Ishikawa (cell line): ENCODE measurements at regions not wholly inside any gene's neighbourhood (a gene's known extent, or its start where the extent isn't known, plus 50 kb on each side); places are given as distances from the start of the nearest gene placed in this dataset.

ENCODE experiments used
- CEBPB ChIP-seq: IDR thresholded peaks from 2 replicates; pipeline ENCODE4 v1.6.1; 2012
- CREB1 ChIP-seq: IDR thresholded peaks from 2 replicates; pipeline ENCODE4 v1.6.1; 2012; ENCODE audit warnings: low read depth
- EGR1 ChIP-seq: IDR thresholded peaks from 2 replicates; pipeline ENCODE4 v1.6.1; 2012
- EP300 ChIP-seq: IDR thresholded peaks from 2 replicates; pipeline ENCODE4 v1.6.1; 2012; ENCODE audit warnings: borderline replicate concordance
- FOXM1 ChIP-seq: IDR thresholded peaks from 2 replicates; pipeline ENCODE4 v1.6.1; 2012; ENCODE audit warnings: low read depth, borderline replicate concordance
- NFIC ChIP-seq: IDR thresholded peaks from 2 replicates; pipeline ENCODE4 v1.6.1; 2012
- RAD21 ChIP-seq: IDR thresholded peaks from 2 replicates; pipeline ENCODE4 v1.6.1; 2012; ENCODE audit warnings: low read depth
- TAF1 ChIP-seq: IDR thresholded peaks from 2 replicates; pipeline ENCODE4 v1.6.1; 2012; ENCODE audit warnings: low read depth, mild to moderate bottlenecking
- TCF12 ChIP-seq: IDR thresholded peaks from 2 replicates; pipeline ENCODE4 v1.6.1; 2012; ENCODE audit warnings: low read depth
- TEAD4 ChIP-seq: IDR thresholded peaks from 2 replicates; pipeline ENCODE4 v1.6.1; 2012
- YY1 ChIP-seq: IDR thresholded peaks from 2 replicates; pipeline ENCODE4 v1.6.1; 2012; ENCODE audit warnings: low read depth
- ZBTB7A ChIP-seq: IDR thresholded peaks from 2 replicates; pipeline ENCODE4 v1.6.1; 2012; ENCODE audit warnings: low read depth
- TF ChIP-seq, protein P1 (sequence below): IDR thresholded peaks from 2 replicates; pipeline ENCODE4 v1.6.1; 2012; ENCODE audit warnings: low read depth, mild to moderate bottlenecking
- TF ChIP-seq, protein P2 (sequence below): IDR thresholded peaks from 2 replicates; pipeline ENCODE4 v1.6.1; 2012
- TF ChIP-seq, protein P3 (sequence below): IDR thresholded peaks from 2 replicates; pipeline ENCODE4 v1.6.1; 2012

DNA sequence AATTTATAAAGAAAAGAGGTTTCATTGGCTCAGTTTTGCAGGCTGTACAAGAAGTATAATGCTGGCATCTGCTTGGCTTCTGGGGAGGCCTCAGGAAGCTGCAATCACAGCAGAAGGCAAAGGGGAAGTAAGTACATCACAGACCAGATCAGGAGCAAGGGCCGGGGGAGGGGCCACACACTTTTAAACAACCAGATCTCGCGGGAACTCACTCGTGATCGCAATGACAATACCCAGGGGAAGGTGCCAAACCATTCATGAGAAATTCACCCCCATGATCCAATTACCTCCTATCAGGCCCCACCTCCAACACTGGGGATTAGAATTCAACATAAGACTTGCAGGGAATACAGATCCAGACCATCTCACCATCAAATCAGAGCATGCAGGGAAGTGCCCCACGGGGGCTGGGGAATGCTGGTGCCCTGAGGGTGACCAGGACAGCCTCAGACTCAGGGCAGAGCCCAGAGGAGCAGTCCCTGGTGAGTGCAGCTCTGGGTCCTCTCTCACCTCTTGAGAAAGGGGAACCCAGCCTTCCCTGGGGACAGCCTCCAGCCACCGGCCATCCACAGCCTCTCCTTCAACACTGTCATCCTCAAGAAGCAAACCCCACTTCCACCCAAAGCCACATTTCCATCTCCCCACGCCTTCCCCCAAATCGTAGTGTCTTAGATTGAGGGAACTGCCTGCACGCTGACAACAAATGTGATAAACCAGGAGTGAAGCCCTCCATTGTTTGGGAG is 80.7 kb downstream of the ANKRD60 start:
- TF ChIP-seq YY1 (no peak), RAD21 (no peak), TAF1 (no peak), EGR1 (no peak), EP300 (no peak), CEBPB (no peak), ZBTB7A (no peak)
- TF ChIP-seq, protein P1, sequence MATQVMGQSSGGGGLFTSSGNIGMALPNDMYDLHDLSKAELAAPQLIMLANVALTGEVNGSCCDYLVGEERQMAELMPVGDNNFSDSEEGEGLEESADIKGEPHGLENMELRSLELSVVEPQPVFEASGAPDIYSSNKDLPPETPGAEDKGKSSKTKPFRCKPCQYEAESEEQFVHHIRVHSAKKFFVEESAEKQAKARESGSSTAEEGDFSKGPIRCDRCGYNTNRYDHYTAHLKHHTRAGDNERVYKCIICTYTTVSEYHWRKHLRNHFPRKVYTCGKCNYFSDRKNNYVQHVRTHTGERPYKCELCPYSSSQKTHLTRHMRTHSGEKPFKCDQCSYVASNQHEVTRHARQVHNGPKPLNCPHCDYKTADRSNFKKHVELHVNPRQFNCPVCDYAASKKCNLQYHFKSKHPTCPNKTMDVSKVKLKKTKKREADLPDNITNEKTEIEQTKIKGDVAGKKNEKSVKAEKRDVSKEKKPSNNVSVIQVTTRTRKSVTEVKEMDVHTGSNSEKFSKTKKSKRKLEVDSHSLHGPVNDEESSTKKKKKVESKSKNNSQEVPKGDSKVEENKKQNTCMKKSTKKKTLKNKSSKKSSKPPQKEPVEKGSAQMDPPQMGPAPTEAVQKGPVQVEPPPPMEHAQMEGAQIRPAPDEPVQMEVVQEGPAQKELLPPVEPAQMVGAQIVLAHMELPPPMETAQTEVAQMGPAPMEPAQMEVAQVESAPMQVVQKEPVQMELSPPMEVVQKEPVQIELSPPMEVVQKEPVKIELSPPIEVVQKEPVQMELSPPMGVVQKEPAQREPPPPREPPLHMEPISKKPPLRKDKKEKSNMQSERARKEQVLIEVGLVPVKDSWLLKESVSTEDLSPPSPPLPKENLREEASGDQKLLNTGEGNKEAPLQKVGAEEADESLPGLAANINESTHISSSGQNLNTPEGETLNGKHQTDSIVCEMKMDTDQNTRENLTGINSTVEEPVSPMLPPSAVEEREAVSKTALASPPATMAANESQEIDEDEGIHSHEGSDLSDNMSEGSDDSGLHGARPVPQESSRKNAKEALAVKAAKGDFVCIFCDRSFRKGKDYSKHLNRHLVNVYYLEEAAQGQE: no peak
- TF ChIP-seq, protein P2, sequence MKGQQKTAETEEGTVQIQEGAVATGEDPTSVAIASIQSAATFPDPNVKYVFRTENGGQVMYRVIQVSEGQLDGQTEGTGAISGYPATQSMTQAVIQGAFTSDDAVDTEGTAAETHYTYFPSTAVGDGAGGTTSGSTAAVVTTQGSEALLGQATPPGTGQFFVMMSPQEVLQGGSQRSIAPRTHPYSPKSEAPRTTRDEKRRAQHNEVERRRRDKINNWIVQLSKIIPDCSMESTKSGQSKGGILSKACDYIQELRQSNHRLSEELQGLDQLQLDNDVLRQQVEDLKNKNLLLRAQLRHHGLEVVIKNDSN: no peak

- no peak for TF ChIP-seq EGR1
- TF ChIP-seq TEAD4: no peak
- TF ChIP-seq RAD21: no peak
- no peak for TF ChIP-seq NFIC
- TF ChIP-seq, protein P1: no peak
- no peak for TF ChIP-seq CEBPB
- TF ChIP-seq CREB1: no peak
- no peak for TF ChIP-seq TAF1
- no peak for TF ChIP-seq TCF12
- TF ChIP-seq EP300: no peak
Measured at GRCh38 chr20:58146746-58147140, 81.7 kb downstream of the ANKRD60 start.

- TF ChIP-seq ZBTB7A (no peak), TEAD4 (no peak), TAF1 (no peak), NFIC (no peak)
Measured at GRCh38 chr20:58146081-58146745, 82.2 kb downstream of the ANKRD60 start.

DNA sequence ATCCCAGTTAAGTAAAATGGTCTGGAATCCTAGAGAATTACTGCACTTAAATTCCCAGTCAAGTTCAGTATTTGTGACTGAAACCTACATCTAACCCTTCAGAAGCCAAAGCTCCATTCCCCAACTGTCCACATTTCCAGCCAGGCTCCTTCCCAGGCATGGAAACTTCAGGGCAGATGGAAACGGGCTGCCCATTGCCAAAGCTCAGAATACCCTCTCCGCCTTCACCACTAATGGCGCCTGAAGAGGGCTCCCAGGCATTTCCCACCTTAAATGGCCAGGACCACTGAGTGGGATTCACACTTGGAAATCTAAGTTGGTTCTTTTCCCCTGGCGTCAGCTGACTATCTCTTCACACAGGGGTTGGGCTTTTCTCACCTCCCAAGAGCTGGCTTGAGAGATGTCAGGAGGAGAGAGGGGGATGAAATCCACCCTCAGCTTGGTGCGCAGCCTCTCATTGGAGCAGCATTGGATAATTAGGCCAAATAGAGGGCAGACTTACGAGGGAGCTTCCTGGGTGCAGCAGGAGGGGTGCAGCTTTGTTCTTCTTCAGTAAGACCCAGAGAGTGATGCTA is 82.9 kb downstream of the ANKRD60 start:
- TF ChIP-seq, protein P3, sequence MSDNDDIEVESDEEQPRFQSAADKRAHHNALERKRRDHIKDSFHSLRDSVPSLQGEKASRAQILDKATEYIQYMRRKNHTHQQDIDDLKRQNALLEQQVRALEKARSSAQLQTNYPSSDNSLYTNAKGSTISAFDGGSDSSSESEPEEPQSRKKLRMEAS: no peak
- no peak for TF ChIP-seq RAD21
- no peak for TF ChIP-seq CEBPB
- no peak for TF ChIP-seq ZBTB7A
- TF ChIP-seq EP300: no peak
- TF ChIP-seq YY1: no peak
- TF ChIP-seq, protein P2: no peak
- no peak for TF ChIP-seq TAF1
- TF ChIP-seq EGR1: no peak
- TF ChIP-seq TCF12: no peak
- no peak for TF ChIP-seq CREB1
- TF ChIP-seq, protein P1: no peak
- no peak for TF ChIP-seq FOXM1
- TF ChIP-seq NFIC: no peak
